Liver (tissue), 3 donors: ENCODE measurements at regions not wholly inside any gene's neighbourhood (a gene's known extent, or its start where the extent isn't known, plus 50 kb on each side); places are given as distances from the start of the nearest gene placed in this dataset.

Experiments used
- CTCF ChIP-seq: fragments of 150-350 bp; IDR thresholded peaks from 2 replicates; pipeline ENCODE4 v1.5.1; 2017; ENCODE audit warnings: improper control_type of control experiment, low read depth, low read length; ENCODE audit not compliant: missing input control
- JUND ChIP-seq, 2 donors: IDR thresholded peaks; 2 replicates each; pipeline ENCODE4 v1.6.1; 2016; ENCODE audit warnings: antibody characterized with exemption in 2 of 2
- MAX ChIP-seq: IDR thresholded peaks from 2 replicates; pipeline ENCODE4 v1.6.1; 2016; ENCODE audit warnings: antibody characterized with exemption
- RAD21 ChIP-seq, 2 donors: IDR thresholded peaks; 2 replicates each; pipeline ENCODE4 v1.6.1; 2016; ENCODE audit warnings: antibody characterized with exemption in 2 of 2, mild to moderate bottlenecking in 2 of 2
- SP1 ChIP-seq: IDR thresholded peaks from 2 replicates; pipeline ENCODE4 v1.6.1; 2018; ENCODE audit warnings: antibody characterized with exemption, mild to moderate bottlenecking
- donor health status: healthy.
- donor health status: healthy.

- TF ChIP-seq SP1: no peak
- no peak for TF ChIP-seq CTCF
- TF ChIP-seq RAD21 (IDR thresholded peaks at IDR 0.05): no peak
- no peak for TF ChIP-seq MAX
- TF ChIP-seq JUND (IDR thresholded peaks at IDR 0.05): no peak
These were observed 1668.6 kb upstream of the AGA start for GRCh38 chr4:179110816-179111215.
